VCaP (cell line): ENCODE measurements at regions not wholly inside any gene's neighbourhood (a gene's known extent, or its start where the extent isn't known, plus 50 kb on each side); places are given as distances from the start of the nearest gene placed in this dataset.

Experiments
- H3K27ac ChIP-seq: fragments of 450-650 bp; 2 replicates; pipeline ENCODE4 v1.5.1; 2017
- CTCF ChIP-seq: fragments of 450-650 bp; conservative IDR thresholded peaks from 2 replicates; pipeline ENCODE4 v1.5.1; 2017; ENCODE audit warnings: mild to moderate bottlenecking, moderate library complexity

GRCh38 chr2:71896385-71897136, 251.1 kb downstream of the CYP26B1 start:
- H3K27ac ChIP-seq: no peak overlapping the region
- TF ChIP-seq CTCF: no peak

GRCh38 chr2:71895320-71896161, 252.1 kb downstream of the CYP26B1 start:
- H3K27ac ChIP-seq: no peak overlapping the region
- no peak for TF ChIP-seq CTCF

- H3K27ac ChIP-seq: no peak overlapping the region
- TF ChIP-seq CTCF: no peak
Measured at GRCh38 chr2:71894261-71894660, 253.4 kb downstream of the CYP26B1 start.

GRCh38 chr2:71893646-71894045, 254.0 kb downstream of the CYP26B1 start:
- H3K27ac ChIP-seq: no peak overlapping the region
- TF ChIP-seq CTCF: no peak

GRCh38 chr2:71892896-71893295, 254.8 kb downstream of the CYP26B1 start:
- TF ChIP-seq CTCF: no peak

GRCh38 chr2:71892423-71892730, 255.3 kb downstream of the CYP26B1 start:
- H3K27ac ChIP-seq: no peak overlapping the region
- no peak for TF ChIP-seq CTCF

More at GRCh38 chr2:71892896-71893295, 254.8 kb downstream of the CYP26B1 start:
- H3K27ac ChIP-seq: no peak overlapping the region

- no peak overlapping the region for H3K27ac ChIP-seq
- TF ChIP-seq CTCF: no peak
Measured at GRCh38 chr2:71891719-71892422, 255.8 kb downstream of the CYP26B1 start.
